DND-41 (cell line): ENCODE measurements at regions not wholly inside any gene's neighbourhood (a gene's known extent, or its start where the extent isn't known, plus 50 kb on each side); places are given as distances from the start of the nearest gene placed in this dataset.

Experiments
- ATAC-seq: fragments of 200-7000 bp; cut with Tn5 transposase; 3 replicates; pipeline ENCODE4 v1.9.1; 2021; ENCODE audit warnings: low read depth; ENCODE audit not compliant: insufficient read depth
- DNase-seq: peaks from one replicate; pipeline ENCODE4 v3.0.0-alpha.2; 2020
- H2AFZ ChIP-seq: 2 replicates; pipeline ENCODE4 v1.6.0; 2012; ENCODE audit warnings: low read depth, low read length
- H3K27ac ChIP-seq: 2 replicates; pipeline ENCODE4 v1.5.1; 2012; ENCODE audit warnings: low read length, inconsistent platforms
- H3K27me3 ChIP-seq: fragments of 200-600 bp; sonication (generic); 2 replicates; pipeline ENCODE4 v1.6.0; 2012; ENCODE audit warnings: low read length, mild to moderate bottlenecking, inconsistent platforms; ENCODE audit not compliant: insufficient read depth, poor library complexity
- H3K36me3 ChIP-seq: 2 replicates; pipeline ENCODE4 v1.5.1; 2012; ENCODE audit warnings: low read length, inconsistent platforms; ENCODE audit not compliant: insufficient read depth
- H3K4me1 ChIP-seq: 2 replicates; pipeline ENCODE4 v1.5.1; 2012; ENCODE audit warnings: mild to moderate bottlenecking, low read length; ENCODE audit not compliant: insufficient read depth
- H3K4me2 ChIP-seq: 2 replicates; pipeline ENCODE4 v1.6.0; 2012; ENCODE audit warnings: mild to moderate bottlenecking, moderate library complexity, low read length, inconsistent platforms; ENCODE audit not compliant: insufficient read depth
- H3K4me3 ChIP-seq, 2 experiments: fragments of 200-600 bp in 1 of 2; shearing (Covaris generic) in 1 of 2; 2 replicates each; pipeline ENCODE4 v1.5.1; 2012 to 2016; ENCODE audit warnings: inconsistent platforms in 2 of 2, low read length in 2 of 2, mild to moderate bottlenecking in 2 of 2, low read depth in 1 of 2, moderate library complexity in 1 of 2
- H3K79me2 ChIP-seq: 2 replicates; pipeline ENCODE4 v1.6.0; 2012; ENCODE audit warnings: low read length, inconsistent platforms; ENCODE audit not compliant: insufficient read depth
- H3K9ac ChIP-seq: 2 replicates; pipeline ENCODE4 v1.6.0; 2012; ENCODE audit warnings: low read depth, mild to moderate bottlenecking, inconsistent platforms, low read length, moderate library complexity
- H3K9me3 ChIP-seq: 2 replicates; pipeline ENCODE4 v1.5.1; 2012; ENCODE audit warnings: low read length, moderate library complexity, mild to moderate bottlenecking, inconsistent platforms; ENCODE audit not compliant: insufficient read depth, severe bottlenecking
- H4K20me1 ChIP-seq: 2 replicates; pipeline ENCODE4 v1.6.0; 2012; ENCODE audit warnings: low read length; ENCODE audit not compliant: insufficient read depth
- EZH2 ChIP-seq: IDR thresholded peaks from 3 replicates; pipeline ENCODE4 v1.6.1; 2012; ENCODE audit warnings: borderline replicate concordance, low read depth, mild to moderate bottlenecking, moderate library complexity, low read length, inconsistent platforms; ENCODE audit not compliant: severe bottlenecking
- TF ChIP-seq, protein P1 (sequence below): IDR thresholded peaks from 2 replicates; pipeline ENCODE4 v1.5.1; 2012; ENCODE audit warnings: borderline replicate concordance, low read length, moderate library complexity, mild to moderate bottlenecking; ENCODE audit not compliant: poor library complexity, severe bottlenecking; ENCODE audit errors: extremely low read depth

DNA sequence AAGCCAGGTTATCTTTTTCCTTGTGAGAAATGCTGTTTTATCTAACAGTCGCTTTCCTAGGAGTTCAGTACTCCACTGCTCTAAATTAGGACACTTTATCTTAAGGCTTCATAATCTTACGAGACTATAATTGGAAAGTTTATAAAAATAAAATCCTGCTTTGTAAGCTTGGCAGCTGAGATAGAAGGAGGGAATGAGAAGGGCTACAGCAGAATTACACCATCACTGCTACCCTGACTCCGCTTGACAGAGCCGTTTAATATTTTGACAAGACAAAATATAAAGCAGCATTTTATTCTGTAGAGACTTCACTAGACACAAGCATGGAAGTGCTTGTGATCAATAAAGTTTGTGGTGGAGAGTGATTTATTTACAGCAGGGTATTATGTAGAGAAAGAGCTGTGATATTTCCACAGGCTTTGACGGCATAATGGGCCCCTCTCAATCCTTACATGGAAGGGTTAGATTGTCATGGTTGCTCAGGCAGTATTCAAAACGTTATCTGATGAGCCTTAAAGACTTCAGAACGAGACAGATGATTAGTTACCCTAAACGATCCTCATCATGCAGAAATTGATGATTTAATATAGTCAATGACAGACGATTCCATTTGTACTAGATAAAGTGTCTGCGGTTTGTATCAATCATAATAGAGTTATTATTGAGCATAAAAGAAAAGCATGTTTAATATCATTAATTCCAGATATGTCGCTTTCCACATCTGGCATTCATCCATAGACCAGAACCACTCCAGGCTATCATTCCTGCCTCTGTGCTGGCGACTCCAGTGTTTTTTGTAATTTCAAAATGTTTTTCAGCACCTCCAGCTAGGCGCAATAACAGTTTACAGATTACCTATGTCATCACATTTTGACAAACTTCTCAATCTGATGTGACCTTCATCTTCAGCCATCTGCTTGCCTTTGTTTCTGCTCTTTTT, 242.2 kb downstream of the FIGN start:
- Histone ChIP-seq H3K9me3 (peaks cover 4% of the 10 kb centered on the region), H3K36me3 (no peaks in the 10 kb centered on the region), H3K79me2 (no peaks in the 10 kb centered on the region), H3K27ac (no peak overlapping the region), H3K4me3 (no peak overlapping the region), H3K9ac (no peak overlapping the region), H3K27me3 (no peaks in the 10 kb centered on the region), H2AFZ (no peak overlapping the region), H3K4me2 (no peak overlapping the region), H4K20me1 (no peaks in the 10 kb centered on the region), H3K4me1 (no peaks in the 10 kb centered on the region)
- ATAC-seq (no peak), DNase-seq (no peak)
- TF ChIP-seq EZH2: no peak
- TF ChIP-seq, protein P1, sequence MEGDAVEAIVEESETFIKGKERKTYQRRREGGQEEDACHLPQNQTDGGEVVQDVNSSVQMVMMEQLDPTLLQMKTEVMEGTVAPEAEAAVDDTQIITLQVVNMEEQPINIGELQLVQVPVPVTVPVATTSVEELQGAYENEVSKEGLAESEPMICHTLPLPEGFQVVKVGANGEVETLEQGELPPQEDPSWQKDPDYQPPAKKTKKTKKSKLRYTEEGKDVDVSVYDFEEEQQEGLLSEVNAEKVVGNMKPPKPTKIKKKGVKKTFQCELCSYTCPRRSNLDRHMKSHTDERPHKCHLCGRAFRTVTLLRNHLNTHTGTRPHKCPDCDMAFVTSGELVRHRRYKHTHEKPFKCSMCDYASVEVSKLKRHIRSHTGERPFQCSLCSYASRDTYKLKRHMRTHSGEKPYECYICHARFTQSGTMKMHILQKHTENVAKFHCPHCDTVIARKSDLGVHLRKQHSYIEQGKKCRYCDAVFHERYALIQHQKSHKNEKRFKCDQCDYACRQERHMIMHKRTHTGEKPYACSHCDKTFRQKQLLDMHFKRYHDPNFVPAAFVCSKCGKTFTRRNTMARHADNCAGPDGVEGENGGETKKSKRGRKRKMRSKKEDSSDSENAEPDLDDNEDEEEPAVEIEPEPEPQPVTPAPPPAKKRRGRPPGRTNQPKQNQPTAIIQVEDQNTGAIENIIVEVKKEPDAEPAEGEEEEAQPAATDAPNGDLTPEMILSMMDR: no peak

DNA sequence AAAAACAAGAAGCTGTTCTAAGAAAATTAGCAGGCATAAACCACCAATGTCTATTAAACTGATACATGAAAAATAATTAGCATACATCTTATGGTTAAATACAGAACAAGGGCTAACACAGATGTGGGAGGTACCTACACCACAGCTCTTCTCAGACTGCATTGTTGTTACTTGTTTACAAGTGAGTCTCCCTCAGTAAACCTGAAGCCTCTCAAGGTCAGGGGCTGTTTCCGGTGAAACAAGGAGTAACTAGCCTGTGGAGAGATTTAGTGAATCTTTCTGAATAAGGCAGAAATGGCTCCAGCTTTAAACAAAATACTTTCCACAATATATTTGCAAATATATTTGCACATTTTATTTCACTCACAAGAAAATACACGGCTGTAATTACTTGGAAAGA, 244.0 kb downstream of the FIGN start:
- Histone ChIP-seq H3K36me3 (no peaks in the 10 kb centered on the region), H3K4me1 (no peaks in the 10 kb centered on the region), H3K9ac (no peak overlapping the region), H3K4me2 (no peak overlapping the region), H3K27ac (no peak overlapping the region), H2AFZ (no peak overlapping the region), H3K79me2 (no peaks in the 10 kb centered on the region), H3K4me3 (no peak overlapping the region), H3K9me3 (no peaks in the 10 kb centered on the region), H4K20me1 (no peaks in the 10 kb centered on the region), H3K27me3 (no peaks in the 10 kb centered on the region)
- no peak for ATAC-seq
- TF ChIP-seq, protein P1: no peak
- no peak for TF ChIP-seq EZH2
- no peak for DNase-seq

DNA sequence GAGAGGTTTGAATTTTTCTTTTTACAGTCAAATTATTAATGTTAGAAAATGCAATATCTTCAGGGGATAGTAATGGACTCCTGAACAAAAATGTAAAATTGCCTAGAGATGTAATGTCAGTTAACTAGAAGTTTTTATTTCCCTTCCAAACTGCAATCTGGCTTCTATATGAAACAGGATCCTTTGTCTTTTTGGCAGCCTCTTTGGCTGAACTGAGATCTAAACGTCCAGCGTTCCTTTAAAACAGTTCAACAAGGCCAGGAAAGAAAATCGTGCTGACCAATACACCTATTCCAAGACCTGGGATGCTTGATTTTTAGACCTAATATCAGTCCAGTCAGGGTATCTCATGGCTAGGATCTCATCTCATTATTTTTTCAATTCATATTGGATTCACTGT, 245.5 kb downstream of the FIGN start:
- DNase-seq (no peak), ATAC-seq (no peak)
- Histone ChIP-seq H3K36me3 (no peaks in the 10 kb centered on the region), H3K9me3 (no peaks in the 10 kb centered on the region), H3K27me3 (no peaks in the 10 kb centered on the region), H3K9ac (no peak overlapping the region), H4K20me1 (no peaks in the 10 kb centered on the region), H2AFZ (no peak overlapping the region), H3K4me1 (no peaks in the 10 kb centered on the region), H3K4me3 (no peak overlapping the region), H3K27ac (no peak overlapping the region), H3K79me2 (no peaks in the 10 kb centered on the region), H3K4me2 (no peak overlapping the region)
- TF ChIP-seq, protein P1: no peak
- TF ChIP-seq EZH2: no peak
